DMS53 treated with DMSO at 0.1 percent for 48 hours (cell line): ENCODE measurements at regions not wholly inside any gene's neighbourhood (a gene's known extent, or its start where the extent isn't known, plus 50 kb on each side); places are given as distances from the start of the nearest gene placed in this dataset.

Source experiments
- DNase-seq: peaks from one replicate; lab custom pipeline; 2025; ENCODE audit not compliant: unreplicated experiment; lab: John Stamatoyannopoulos, UW

DNA sequence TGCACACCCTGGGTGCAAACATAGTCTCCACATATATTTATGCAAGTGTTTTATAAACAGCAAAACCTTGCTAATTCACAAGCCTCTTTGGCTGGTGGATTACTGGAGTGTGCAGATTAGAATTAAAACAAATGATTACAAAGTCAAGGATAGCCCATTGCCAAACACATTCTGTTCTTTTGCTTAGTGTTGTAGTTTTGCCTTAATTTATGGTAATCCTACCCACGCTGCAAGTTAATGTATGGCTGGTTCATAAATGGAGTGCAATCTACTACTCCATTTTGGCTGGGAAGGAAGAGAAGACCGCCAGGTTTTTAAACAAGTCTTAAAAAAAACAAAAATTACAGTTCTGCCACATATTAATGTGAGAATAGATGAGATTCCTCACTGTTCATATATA lies 883.1 kb upstream of the KLHL29 start:
- no peak for DNase-seq

DNA sequence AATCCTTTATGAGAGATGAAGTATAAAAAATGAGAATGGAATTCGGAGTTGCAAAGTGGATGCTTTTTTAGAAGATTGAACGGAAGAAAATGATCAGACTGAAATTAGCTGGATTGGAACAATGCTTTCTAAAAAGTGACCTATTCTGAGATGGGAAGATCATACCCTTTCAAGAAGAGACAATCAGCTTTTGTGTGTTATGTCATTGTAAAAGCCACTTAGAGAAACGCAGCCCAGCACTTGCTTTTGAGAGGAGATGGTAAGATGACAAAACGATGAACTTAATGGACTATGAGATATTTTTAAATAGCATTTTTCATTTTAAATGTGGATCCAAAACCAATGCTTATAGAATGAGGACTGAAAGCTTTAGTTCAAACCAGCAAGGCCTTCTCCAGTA lies 871.4 kb upstream of the KLHL29 start:
- DNase-seq, result no peak

DNA sequence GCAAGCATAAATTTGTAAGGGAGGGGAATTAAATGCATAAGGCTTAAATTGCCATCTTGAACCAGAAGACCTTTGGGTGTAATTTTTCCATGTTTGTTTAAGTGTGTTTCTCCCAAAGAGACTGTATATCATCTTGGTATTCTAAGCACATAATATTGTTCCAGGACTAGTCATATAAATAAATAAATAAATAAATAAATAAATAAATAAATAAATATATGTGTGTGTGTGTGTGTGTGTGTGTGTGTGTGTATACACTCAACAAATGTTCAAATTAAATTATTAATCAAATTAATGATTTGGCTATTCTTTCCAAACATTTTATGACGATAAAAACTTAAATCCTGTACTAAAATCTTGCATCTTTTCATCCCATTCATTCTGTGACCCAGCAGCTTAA lies 867.8 kb upstream of the KLHL29 start:
- no peak for DNase-seq

DNA sequence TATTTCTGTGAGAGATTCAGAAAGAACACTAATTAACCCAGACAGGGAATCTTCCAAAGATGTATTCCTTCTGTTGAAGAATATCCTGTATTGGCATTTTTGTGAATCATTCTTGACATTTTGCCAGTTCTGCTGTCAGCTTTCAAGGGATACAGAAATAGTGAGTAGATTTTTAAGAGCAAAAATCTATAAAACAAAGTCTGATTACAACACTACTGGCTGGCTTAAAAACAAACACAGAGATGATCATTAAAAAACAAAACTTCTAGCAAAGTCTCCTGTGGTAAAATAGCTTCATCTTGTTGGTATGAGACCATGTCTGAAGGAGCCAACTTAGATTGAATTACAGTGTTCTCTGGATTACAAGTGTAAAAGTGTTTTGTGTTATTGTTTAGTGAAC lies 866.3 kb upstream of the KLHL29 start:
- DNase-seq, result no peak

DNA sequence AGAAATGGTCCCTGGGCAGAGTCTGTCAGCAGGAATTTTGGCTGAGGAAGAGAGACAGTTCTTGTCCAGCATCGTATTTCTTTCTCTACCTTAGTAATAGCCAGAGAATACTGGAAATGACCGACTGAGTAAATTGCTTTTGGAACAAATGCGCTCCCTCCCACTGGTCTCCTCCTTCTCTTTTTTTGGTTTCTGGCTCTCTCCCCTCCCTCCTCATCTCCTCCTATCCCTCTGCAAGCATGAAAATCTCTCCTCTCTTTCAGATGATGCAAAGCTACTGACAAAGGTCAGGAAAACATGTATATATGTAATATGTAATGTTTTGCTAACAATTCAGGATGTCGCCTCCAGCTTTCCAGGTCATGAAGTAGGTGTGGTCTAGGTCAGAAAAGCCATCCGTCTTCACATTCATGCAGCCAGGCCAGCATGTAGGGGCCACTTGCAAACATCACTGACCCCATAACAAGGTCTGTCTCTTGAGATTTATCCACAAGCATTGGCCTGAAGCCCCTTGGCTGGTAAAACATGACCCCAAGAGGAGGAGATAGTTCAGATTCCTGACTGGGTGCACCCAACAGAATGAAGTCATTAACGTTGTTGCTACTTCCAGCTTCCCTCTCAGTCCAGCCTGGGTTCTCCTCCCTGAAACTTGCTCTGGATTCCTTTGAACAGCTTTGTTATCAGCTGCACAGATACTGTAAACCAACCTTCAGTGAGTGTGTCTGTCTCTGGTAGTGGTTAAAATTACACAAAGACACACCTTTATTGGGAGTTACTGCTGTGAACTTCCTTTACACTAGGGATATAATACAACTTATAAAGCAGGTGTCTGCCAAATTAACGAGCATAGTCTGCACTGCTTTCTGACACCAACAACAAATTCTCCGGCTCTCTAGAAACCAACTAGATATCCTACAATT lies 864.4 kb upstream of the KLHL29 start:
- DNase-seq, result no peak

DNA sequence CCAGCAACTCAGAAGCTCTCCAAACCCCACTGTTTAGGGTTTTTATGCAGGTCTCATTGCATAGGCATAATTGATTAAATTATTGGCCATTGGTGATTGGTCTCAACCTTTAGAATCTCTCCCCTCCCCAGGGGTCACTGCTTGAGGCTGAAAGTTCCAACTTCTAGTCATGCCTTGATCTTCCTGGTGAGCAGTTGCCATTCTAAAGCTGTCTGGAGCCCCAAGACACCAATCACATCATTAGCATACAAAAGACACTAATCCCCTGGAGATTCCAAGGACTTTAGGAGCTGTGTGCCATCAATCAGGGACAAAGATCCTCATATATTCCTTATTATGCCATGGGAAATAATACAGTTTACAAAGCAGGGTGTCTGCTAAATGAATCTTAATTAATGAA lies 863.4 kb upstream of the KLHL29 start:
- no peak for DNase-seq

DNA sequence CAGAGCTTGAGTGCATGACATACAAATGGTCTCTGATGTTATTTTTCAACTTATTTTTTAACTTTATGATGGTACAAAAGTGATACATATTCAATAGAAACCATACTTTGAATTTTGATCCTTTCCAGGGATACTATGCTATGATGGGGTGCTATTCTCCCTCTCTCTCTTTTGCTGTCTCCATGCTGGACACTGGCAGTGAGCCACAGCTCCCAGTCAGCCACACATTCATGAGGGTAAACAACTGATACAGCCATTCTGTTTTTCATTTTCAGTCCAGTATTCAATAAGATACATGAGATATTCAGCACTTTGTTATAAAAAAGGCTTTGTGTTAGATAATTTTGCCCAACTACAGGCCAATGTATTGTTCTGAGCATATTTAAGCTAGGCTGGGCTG lies 859.3 kb upstream of the KLHL29 start:
- DNase-seq, result no peak

DNA sequence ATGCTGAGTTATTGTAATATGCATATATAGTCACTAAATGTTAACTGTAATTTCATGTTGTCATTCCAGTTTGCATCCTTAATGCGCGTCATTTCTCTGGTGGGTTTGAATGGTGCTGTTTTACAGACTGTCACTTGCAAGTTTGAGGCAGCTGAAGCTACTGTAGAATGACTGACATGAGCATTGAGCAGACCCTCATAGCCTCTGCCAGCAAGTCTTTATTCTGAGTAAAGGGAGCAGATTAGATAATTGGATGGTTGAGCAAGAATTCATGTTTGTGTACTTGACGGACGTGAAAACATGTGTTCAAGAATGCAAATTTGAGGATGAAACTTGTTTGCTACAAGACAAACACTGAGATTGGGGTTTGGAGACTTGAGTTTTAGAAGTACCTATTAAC lies 854.8 kb upstream of the KLHL29 start:
- no peak for DNase-seq

DNA sequence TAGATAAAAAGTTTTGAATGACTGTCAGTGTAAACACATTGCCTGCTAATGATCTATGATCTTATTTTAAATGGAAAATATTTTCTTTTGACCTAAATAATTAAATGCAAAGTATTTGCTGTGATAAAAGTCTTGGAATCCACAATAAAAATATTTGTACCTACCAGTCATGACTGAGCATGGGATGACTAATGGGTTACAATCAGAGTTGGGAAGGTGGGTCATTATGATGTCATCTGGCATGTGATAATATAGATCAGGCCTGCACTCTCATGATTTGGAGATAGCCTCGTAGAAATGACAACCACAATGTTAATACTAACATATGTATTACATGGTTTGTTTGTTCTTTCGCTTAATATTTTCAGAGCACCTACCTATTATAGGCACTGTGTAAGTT lies 848.8 kb upstream of the KLHL29 start:
- DNase-seq, result no peak

DNA sequence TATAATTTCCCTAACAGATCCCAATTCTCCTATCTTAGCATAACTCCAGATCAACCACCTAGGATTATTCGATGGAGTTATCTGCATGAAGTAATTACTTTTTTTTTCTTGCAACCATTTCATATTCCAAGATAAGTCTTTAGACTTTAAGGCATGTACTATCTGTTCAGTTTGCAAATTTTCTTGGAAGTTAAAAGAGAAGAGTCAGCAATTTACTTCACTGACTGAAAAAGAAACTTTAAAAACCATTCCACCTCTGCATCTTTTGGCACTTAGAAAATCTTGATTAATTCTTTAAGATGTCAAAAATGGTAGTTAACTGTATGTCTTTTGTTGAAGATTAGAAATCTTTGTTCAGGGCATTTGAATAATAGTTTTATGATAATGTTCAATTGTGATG lies 830.5 kb upstream of the KLHL29 start:
- DNase-seq, result no peak

DNA sequence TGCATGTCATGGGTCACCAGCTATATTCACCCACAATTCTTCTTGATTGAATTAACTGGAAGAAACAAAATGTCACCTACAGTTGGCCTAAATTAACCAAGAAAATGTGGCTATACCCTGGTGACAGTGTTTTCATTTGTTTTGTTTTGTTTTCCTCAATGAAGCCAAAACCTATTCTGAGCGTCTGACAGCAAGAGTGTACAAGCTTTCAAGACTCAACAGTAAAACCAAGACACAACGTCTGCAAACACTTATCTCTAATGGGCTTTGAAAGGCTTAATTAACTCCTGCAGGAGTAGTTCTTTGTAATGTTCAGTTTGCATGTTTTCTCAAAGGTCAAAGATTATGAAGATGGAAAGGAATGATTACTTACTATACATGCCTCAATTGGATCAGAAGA lies 827.6 kb upstream of the KLHL29 start:
- DNase-seq, result no peak

DNA sequence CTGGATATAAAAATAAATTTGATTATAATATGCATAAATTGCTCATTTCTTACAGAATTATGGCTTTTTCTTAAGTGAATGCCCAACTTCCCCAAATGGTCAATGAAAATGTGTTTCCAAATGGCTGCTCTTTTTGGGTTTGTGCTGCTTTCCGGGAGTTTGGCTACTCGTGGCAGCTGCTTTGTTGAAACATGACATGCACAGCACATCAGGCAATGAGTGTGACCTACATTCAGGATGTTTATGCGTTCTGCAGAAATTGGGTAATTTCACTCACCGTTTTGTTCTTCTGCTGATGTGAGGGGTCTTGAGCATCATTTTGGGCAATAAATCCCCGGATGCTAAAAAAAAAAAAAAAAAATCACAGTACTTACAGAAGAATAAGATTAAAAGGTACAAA lies 825.0 kb upstream of the KLHL29 start:
- no peak for DNase-seq

DNA sequence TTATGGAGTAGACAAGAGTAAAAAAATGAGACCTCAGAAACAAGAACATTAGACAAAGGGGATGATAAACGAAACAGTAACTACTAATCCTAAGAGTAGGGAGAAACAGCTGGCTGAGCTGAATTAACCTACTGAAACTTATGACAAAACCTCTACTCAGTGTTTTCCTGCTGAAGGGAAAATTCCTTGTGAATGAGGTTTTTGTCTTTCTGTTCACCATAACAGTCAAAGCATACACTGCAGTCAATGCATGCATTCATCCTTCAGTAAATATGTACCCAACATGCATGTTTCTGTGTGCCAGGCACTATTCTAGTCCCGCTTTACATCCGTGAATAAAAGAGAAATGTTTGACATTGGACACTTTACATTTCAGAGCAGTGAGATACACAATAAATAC lies 805.6 kb upstream of the KLHL29 start:
- no peak for DNase-seq

DNA sequence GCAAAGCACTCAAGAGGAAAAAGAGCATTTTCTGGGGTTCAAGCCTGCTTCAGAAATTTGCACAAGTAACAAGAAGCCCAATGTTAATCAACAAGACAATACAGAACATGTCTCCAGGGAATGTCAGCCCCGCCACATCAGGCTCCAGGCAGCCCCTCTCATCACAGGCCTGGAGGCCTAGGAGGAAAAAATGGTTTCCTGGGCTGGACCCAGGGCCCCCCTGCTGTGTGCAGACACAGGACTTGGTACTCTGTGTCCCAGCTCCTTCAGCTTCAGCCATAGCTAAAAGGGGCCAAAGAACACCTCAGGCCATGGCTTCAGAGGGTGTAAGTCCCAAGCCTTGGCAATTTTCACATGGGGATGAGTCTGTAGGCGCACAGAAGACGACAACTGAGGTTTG lies 802.9 kb upstream of the KLHL29 start:
- DNase-seq, result no peak

DNA sequence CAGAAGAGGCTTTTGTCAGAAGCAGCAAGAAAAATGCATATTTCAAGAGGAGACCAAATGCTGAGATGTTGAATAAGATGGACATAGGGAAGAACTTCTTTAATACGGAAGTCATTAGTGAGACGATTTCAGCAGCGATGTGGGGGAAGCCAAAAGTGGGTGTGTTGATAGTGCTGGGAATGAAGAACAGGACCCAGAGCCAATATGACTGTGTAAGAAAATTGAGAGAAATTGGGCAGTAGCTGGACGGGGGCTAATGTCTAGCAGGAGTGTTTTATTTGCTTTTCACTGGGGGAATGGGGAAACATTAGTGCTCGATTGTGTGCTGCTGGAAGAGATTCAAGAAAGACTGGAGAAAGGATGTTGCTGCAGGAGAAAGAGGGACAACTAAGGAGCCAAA lies 788.7 kb upstream of the KLHL29 start:
- DNase-seq, result no peak

DNA sequence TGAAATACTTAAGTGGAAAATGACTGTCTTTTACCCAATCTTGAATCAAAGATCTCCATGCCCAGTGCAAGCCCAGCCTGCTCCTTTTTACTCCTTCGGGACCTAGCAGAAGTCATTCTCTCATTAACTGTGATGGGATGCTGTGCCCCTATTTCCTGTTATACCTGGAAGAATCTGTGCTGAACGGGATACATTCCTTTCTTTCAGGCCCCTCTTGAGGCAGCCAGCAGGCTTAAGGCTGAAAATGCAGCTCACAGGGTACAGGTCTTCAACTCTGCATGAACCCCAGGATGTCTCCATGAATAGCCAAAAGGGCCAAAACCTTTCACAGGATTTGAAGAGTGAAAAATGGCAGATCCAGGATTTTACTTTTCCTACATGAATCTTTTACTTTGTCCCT lies 784.8 kb upstream of the KLHL29 start:
- DNase-seq, result no peak

DNA sequence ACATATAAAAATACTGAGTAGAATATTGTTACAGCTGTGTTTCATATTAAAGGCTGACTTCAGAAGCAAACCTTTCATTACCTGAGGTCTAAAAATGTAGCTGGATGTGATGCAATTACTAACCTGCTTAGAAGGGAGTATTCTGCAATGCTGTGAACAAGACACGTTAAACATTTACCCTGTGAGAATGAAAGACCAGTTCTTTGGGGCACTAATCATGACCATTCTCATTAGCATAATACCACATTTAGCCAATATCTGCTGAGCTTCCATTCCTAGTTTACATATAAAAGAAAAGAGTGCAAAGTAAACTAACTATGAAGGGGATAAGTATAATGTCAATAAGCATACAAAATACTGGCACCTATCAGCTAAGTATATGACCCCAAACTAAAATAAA lies 784.0 kb upstream of the KLHL29 start:
- no peak for DNase-seq

DNA sequence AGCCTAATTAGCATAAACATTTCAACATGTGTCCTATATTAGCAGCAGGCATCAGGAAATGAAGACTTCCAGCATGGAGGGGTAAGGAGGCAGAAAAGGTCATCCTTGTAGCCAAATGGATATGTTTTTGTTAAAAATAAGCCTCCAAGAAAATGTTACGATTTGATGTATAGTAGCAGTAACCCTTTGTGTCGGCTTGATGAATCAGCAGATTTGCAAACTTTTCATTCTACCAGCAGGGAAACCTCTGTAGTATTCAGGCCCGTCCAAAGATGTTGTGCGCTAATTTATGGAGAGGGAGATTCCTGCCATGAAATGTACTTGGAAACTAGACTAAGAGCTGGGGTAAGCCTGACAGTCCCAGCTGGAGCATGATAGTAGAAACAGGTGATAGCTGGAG lies 780.8 kb upstream of the KLHL29 start:
- DNase-seq, result no peak

DNA sequence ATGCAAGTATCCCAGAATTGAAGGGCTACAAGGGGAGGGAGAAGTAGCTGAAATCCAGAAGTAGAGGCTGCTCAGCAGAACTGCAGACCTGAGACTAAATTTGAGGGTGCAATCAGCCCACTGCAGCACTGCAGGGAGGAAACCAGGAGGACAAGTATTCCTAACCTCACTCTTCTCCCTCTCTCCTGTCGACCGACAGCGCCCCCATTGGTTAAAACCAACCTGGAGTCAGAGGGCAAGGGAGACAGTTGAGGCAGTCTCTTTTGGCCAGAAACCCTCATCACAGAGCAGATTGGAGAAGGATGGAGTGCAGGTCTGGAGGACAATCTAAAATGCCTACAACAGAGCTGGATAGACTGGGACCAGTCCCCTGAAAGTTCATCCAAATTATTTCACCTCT lies 768.9 kb upstream of the KLHL29 start:
- no peak for DNase-seq

DNA sequence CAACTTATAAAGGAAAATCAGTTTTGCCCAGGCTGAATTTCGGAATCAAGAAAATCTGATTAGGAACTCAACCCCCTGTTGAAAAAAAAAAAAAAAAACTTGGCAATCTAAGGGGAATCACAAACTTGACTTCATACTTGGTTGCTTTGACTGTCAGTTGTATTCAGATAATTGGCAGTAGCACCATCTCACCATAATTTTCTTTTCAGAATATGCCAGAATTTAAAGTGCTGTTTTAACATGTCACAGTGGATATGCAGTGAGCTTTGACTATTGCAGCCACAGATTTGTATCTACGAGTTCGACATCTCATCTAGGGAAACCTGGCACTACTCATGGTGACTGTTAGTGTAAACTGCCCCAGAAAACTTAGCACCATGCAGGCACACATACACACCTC lies 761.4 kb upstream of the KLHL29 start:
- no peak for DNase-seq

DNA sequence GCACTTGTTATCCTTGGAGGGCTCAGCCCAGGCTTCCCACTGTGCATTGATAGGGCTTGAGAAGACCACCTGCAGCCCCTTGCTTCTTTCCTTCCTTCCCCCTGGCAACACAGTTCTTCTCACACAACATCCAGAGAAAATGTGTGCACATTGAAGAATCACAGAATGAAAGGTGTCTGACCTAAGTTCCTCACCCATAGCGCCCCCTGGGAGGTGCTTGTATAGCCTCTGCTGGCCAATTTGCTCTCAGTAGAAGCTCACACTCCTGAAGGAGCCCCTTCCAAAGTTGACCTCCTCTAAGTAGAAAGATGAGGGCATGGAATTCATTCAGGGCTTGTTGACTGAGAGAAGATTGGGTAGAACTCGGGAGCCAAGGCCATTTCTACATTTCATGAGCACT lies 758.4 kb upstream of the KLHL29 start:
- DNase-seq, result peak; percentile 3

DNA sequence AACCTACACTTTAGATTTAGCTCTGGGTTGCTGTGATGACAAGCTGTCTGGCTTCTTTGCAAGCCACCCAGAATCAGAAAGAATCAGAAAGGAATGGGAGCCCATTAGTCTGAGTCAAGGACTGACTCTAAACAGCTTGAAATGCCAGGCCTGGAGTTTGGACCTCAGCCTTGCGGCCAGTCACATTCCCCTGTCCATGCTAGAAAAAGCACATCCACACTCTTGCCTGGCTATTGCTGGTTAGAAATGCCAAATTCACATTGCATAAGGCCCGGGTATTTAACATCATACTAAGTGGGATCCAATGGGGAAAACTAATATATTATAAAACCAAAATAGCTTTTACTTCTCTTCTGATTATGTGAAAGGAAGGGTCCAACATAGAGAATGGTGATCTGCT lies 756.8 kb upstream of the KLHL29 start:
- no peak for DNase-seq

DNA sequence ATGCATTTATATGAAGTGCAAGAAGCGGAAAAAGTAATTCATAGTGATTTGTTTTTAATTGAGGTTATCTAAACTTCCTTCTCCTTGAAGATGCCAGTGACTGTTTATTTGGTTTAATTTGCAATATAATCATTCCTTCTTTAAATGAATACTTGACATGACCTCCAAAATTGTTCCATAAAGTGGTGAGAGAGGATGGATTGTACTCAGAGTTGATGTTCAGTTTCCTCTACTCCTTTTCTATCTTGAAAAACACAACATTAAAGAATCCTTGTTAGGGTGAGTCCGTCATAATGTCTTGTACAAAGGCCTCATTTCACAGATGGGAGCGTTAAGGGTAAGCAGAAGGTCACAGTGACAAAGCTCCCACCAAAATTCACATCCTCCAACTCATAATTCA lies 756.1 kb upstream of the KLHL29 start:
- DNase-seq, result no peak
